Vagina (tissue), 2 donors: ENCODE measurements at regions not wholly inside any gene's neighbourhood (a gene's known extent, or its start where the extent isn't known, plus 50 kb on each side); places are given as distances from the start of the nearest gene placed in this dataset.
"Not testable (repeated sequence)": the region's sequence is repeated elsewhere in the genome, so short reads cannot be mapped to it uniquely, and the experiment has no call there.

Experiments
- DNase-seq, 2 donors: peaks; one replicate each; pipeline ENCODE4 v3.0.0-alpha.2; 2017; ENCODE audit errors: extremely low spot score in 2 of 2
- H3K27ac ChIP-seq: fragments of 200-600 bp; sonication (generic); one replicate; pipeline ENCODE4 v1.5.1; 2019
- H3K27me3 ChIP-seq: fragments of 200-600 bp; sonication (generic); one replicate; pipeline ENCODE4 v1.5.1; 2019
- H3K36me3 ChIP-seq, 2 donors: fragments of 200-600 bp; sonication (generic); one replicate each; pipeline ENCODE4 v1.5.1; 2017 to 2019
- H3K4me1 ChIP-seq: fragments of 200-600 bp; sonication (generic); one replicate; pipeline ENCODE4 v1.5.1; 2019
- H3K4me3 ChIP-seq, 2 donors: fragments of 200-600 bp; sonication (generic); 1 replicate in 1 of 2; 2 replicates in 1 of 2; pipeline ENCODE4 v1.5.1; 2016 to 2019
- H3K9me3 ChIP-seq: fragments of 200-600 bp; sonication (generic); one replicate; pipeline ENCODE4 v1.5.1; 2019
- POLR2A ChIP-seq, 2 donors: fragments of 450-650 bp; IDR thresholded peaks; one replicate each; pipeline ENCODE4 v1.6.1; 2017; ENCODE audit warnings: antibody characterized with exemption in 2 of 2, mild to moderate bottlenecking in 2 of 2, moderate library complexity in 2 of 2
- POLR2AphosphoS5 ChIP-seq, 2 donors: sonication (generic); formaldehyde crosslinking; IDR thresholded peaks; one replicate each; pipeline ENCODE4 v1.9.0; 2017; ENCODE audit warnings: antibody characterized with exemption in 2 of 2, mild to moderate bottlenecking in 2 of 2, low read depth in 1 of 2; ENCODE audit not compliant: insufficient read depth in 1 of 2
- intact Hi-C: fragments of 100-400 bp; cut with DNase I; formaldehyde crosslinking; loops from one replicate; pipeline ENCODE4 v1.15.1; 2023
- TF ChIP-seq, protein P1 (sequence below), 3 experiments: fragments of 450-650 bp in 2 of 3; fragments of 200-600 bp in 1 of 3; sonication (generic) in 1 of 3; IDR thresholded peaks; one replicate each; pipeline ENCODE4 v1.5.1; 2017 to 2019; ENCODE audit warnings: antibody characterized with exemption in 3 of 3, mild to moderate bottlenecking in 2 of 3, moderate library complexity in 2 of 3

DNA sequence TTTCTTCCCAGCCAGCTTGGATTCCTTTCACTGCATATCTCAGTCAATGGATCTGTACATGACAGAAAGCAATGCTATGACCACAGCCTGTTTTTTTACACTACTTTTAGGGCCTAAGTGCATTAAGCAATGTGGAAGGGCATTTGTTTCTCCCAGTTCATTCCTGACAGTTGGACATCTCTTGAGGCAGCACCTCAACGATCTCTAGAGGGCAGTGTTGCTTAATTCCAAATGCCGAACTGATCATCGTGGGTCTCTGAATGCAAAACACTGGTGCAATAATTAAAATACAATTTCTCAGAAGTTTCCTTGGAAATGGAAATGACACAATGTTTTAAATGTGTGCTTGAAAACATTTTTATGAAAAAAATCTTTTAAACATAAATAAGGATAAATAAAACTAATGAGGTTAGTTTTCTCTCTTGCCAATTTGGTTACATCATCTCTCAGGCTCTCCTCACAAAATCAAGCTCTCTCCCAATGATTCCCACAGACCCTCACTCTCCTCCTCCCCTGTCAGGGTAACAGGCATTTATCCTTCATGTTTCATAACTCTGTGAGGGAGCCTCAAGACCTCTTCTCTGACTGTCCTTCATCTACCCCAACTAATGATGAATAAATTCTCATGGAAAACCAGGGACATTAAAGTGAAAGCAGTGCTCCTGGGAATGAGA lies 192.4 kb upstream of the SLC16A7 start:
- intact Hi-C loops = no loop called here

DNA sequence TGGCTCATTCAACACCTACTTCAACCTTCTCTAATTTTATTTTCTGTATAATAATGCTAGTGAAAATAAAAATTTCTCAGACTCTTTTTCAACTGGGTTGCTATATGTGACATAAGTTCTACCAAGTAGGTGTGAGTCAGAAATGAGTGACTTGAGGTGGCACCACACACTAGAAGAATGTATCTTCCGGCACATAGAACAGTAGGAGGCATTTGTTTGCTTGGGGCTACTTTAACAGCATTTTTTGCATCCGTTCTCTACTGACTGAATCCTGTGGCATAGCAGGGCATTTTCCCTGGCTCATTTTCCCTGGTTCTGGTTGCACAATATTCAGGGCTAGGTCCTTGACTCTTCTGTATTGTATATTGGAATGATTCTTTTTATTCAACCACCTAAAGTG lies 194.0 kb upstream of the SLC16A7 start:
- TF ChIP-seq POLR2A (IDR thresholded peaks at IDR 0.05) = no peak
- no peak for TF ChIP-seq POLR2AphosphoS5 (IDR thresholded peaks at IDR 0.05; ENCODE audit: insufficient read depth in 1 of 2, low read depth in 1 of 2)
- TF ChIP-seq, protein P1, sequence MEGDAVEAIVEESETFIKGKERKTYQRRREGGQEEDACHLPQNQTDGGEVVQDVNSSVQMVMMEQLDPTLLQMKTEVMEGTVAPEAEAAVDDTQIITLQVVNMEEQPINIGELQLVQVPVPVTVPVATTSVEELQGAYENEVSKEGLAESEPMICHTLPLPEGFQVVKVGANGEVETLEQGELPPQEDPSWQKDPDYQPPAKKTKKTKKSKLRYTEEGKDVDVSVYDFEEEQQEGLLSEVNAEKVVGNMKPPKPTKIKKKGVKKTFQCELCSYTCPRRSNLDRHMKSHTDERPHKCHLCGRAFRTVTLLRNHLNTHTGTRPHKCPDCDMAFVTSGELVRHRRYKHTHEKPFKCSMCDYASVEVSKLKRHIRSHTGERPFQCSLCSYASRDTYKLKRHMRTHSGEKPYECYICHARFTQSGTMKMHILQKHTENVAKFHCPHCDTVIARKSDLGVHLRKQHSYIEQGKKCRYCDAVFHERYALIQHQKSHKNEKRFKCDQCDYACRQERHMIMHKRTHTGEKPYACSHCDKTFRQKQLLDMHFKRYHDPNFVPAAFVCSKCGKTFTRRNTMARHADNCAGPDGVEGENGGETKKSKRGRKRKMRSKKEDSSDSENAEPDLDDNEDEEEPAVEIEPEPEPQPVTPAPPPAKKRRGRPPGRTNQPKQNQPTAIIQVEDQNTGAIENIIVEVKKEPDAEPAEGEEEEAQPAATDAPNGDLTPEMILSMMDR (IDR thresholded peaks at IDR 0.05) = no peak
- intact Hi-C loops = no loop called here
- Histone ChIP-seq H3K4me3 (no peak overlapping the region), H3K4me1 (no peaks in the 10 kb centered on the region), H3K9me3 (no peaks in the 10 kb centered on the region), H3K27ac (no peak overlapping the region), H3K27me3 (no peaks in the 10 kb centered on the region), H3K36me3 (no peaks in the 10 kb centered on the region)
- no peak for DNase-seq

More for the DNA sequence above, 192.4 kb upstream of the SLC16A7 start:
- Histone ChIP-seq H3K36me3 (no peaks in the 10 kb centered on the region), H3K4me3 (no peak overlapping the region), H3K27ac (no peak overlapping the region), H3K4me1 (peaks cover under 1% of the 10 kb centered on the region), H3K9me3 (no peaks in the 10 kb centered on the region), H3K27me3 (no peaks in the 10 kb centered on the region)
- TF ChIP-seq, protein P1 (IDR thresholded peaks at IDR 0.05) = peak; percentile 49 to 52 (median 52)
- TF ChIP-seq POLR2AphosphoS5 (IDR thresholded peaks at IDR 0.05; ENCODE audit: insufficient read depth in 1 of 2, low read depth in 1 of 2) = peak in 1 of 2 donors; percentile 41
- no peak for TF ChIP-seq POLR2A (IDR thresholded peaks at IDR 0.05)
- no peak for DNase-seq

DNA sequence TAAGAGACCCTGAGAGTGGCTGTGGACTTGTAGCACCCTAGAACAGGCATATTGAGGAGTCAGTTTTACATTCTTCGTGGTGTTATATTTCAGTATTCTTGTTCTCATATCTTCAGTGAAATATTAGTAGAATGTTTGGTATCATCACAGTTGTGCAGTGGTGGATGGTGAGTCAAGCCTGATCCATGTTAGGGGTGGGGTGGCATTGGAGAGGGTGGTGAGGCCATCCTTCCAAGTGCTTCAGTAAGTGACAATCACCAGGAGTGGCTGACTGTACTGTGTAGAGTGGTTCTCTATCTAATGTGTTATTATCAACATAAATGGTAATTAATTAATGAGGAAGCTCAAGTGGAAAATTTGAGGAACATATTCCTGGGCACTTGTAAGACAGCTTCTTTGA lies 197.7 kb upstream of the SLC16A7 start:
- no peaks in the 10 kb centered on the region for H3K36me3 ChIP-seq
- H3K4me1 ChIP-seq = no peaks in the 10 kb centered on the region
- no peak for DNase-seq
- intact Hi-C loops = no loop called here
- TF ChIP-seq POLR2AphosphoS5 (IDR thresholded peaks at IDR 0.05; ENCODE audit: insufficient read depth in 1 of 2, low read depth in 1 of 2) = no peak
- TF ChIP-seq POLR2A (IDR thresholded peaks at IDR 0.05) = no peak
- H3K27ac ChIP-seq = no peak overlapping the region
- no peaks in the 10 kb centered on the region for H3K9me3 ChIP-seq
- H3K27me3 ChIP-seq = no peaks in the 10 kb centered on the region
- H3K4me3 ChIP-seq = no peak overlapping the region

DNA sequence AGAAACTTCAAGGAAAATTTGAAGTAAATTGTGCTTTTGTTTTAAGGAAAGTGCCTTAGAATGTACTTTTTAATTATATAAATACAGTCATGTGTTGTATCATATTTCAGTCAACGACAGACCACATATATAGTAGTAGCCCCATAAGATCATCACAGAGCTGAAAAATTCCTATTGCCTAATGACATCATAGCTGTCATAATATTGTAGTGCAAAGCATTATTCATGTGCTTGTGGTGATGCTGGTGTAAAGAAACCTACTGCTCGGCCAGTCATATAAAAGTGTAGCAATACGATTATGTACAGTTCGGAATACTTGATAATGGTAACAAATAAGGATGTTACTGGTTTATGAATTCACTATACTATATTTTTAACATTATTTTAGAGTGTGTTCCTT lies 198.9 kb upstream of the SLC16A7 start:
- Histone ChIP-seq H3K27ac (no peak overlapping the region), H3K36me3 (no peaks in the 10 kb centered on the region), H3K9me3 (no peaks in the 10 kb centered on the region), H3K4me1 (no peaks in the 10 kb centered on the region), H3K27me3 (no peaks in the 10 kb centered on the region), H3K4me3 (no peak overlapping the region)
- intact Hi-C loops = no loop called here
- no peak for DNase-seq
- no peak for TF ChIP-seq POLR2A (IDR thresholded peaks at IDR 0.05)
- TF ChIP-seq POLR2AphosphoS5 (IDR thresholded peaks at IDR 0.05; ENCODE audit: insufficient read depth in 1 of 2, low read depth in 1 of 2) = no peak
- TF ChIP-seq, protein P1 (IDR thresholded peaks at IDR 0.05) = no peak

DNA sequence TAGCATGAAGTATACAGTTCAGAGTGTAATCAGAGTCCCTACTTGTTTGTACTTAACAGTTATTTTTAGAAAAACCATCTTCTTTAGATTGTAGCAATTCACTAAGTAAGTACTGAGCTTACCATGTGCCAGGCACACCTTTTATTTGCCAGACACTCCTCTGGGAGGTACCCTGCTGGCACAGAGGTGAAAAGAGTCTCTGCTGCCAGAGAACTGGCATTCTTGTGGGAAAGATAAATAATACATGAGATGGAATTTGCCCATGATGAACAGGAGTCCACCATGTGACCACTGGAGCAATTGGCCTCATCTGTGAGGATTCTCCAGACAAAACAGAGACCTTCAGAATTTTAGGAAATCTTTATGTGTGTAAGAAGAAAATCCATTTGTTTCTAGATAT lies 199.3 kb upstream of the SLC16A7 start:
- no peaks in the 10 kb centered on the region for H3K9me3 ChIP-seq
- no peaks in the 10 kb centered on the region for H3K27me3 ChIP-seq
- no peak for DNase-seq
- intact Hi-C loops = no loop called here
- H3K4me3 ChIP-seq = no peak overlapping the region
- no peaks in the 10 kb centered on the region for H3K36me3 ChIP-seq
- TF ChIP-seq POLR2A (IDR thresholded peaks at IDR 0.05) = no peak
- TF ChIP-seq POLR2AphosphoS5 (IDR thresholded peaks at IDR 0.05; ENCODE audit: insufficient read depth in 1 of 2, low read depth in 1 of 2) = no peak
- TF ChIP-seq, protein P1 (IDR thresholded peaks at IDR 0.05) = no peak
- no peak overlapping the region for H3K27ac ChIP-seq
- H3K4me1 ChIP-seq = no peaks in the 10 kb centered on the region

DNA sequence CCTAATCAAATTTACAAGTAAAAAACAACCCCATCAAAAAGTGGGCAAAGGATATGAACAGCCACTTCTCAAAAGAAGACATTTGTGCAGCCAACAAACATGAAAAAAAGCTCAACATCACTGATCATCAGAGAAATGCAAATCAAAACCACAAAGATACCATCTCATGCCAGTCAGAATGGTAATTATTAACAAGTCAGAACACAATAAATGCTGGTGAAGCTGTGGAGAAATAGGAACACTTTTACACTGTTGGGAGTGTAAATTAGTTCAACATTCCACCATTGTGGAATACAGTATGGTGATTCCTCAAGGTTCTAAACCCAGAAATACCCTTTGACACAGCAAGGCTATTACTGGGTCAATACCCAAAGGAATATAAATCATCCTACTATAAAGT lies 200.5 kb upstream of the SLC16A7 start:
- H3K4me3 ChIP-seq, H3K9me3 ChIP-seq, H3K27me3 ChIP-seq, H3K27ac ChIP-seq, intact Hi-C loops, H3K4me1 ChIP-seq, H3K36me3 ChIP-seq, DNase-seq: not testable (repeated sequence)
